GM23248 (cell line): ENCODE measurements at regions not wholly inside any gene's neighbourhood (a gene's known extent, or its start where the extent isn't known, plus 50 kb on each side); places are given as distances from the start of the nearest gene placed in this dataset.

Experiments
- DNase-seq: peaks from one replicate; pipeline ENCODE4 v3.0.0-alpha.2; 2015
- H2AFZ ChIP-seq: fragments of 200-600 bp; sonication (generic); 2 replicates; pipeline ENCODE4 v1.6.1; 2016; ENCODE audit warnings: antibody characterized with exemption
- H3F3A ChIP-seq: fragments of 200-600 bp; sonication (generic); 2 replicates; pipeline ENCODE4 v1.6.1; 2016; ENCODE audit warnings: mild to moderate bottlenecking, antibody characterized with exemption, mixed run types; ENCODE audit not compliant: insufficient read depth
- H3K27ac ChIP-seq: fragments of 200-600 bp; sonication (generic); 2 replicates; pipeline ENCODE4 v1.5.1; 2016; ENCODE audit warnings: mild to moderate bottlenecking
- H3K27me3 ChIP-seq: fragments of 200-600 bp; sonication (generic); replicated peaks from 2 replicates; pipeline ENCODE4 v1.6.1; 2016; ENCODE audit warnings: mild to moderate bottlenecking; ENCODE audit not compliant: insufficient read depth
- H3K36me3 ChIP-seq: fragments of 200-600 bp; sonication (generic); 2 replicates; pipeline ENCODE4 v1.6.1; 2016; ENCODE audit warnings: low read depth, mild to moderate bottlenecking
- H3K4me1 ChIP-seq: fragments of 200-600 bp; sonication (generic); 2 replicates; pipeline ENCODE4 v1.6.1; 2016; ENCODE audit warnings: mild to moderate bottlenecking; ENCODE audit not compliant: insufficient read depth
- H3K4me2 ChIP-seq: fragments of 200-600 bp; sonication (generic); one replicate; pipeline ENCODE4 v1.6.1; 2016; ENCODE audit warnings: mild to moderate bottlenecking; ENCODE audit not compliant: unreplicated experiment
- H3K4me3 ChIP-seq: fragments of 200-600 bp; sonication (generic); 2 replicates; pipeline ENCODE4 v1.5.1; 2016; ENCODE audit warnings: mild to moderate bottlenecking
- H3K79me2 ChIP-seq: fragments of 200-600 bp; sonication (generic); 2 replicates; pipeline ENCODE4 v1.6.1; 2016; ENCODE audit warnings: mild to moderate bottlenecking; ENCODE audit not compliant: insufficient read depth
- H3K9ac ChIP-seq: fragments of 200-600 bp; sonication (generic); 2 replicates; pipeline ENCODE4 v1.6.1; 2016; ENCODE audit warnings: mild to moderate bottlenecking
- H3K9me2 ChIP-seq: fragments of 200-600 bp; sonication (generic); 2 replicates; pipeline ENCODE4 v1.6.1; 2016; ENCODE audit warnings: mixed run types, mild to moderate bottlenecking, moderate library complexity; ENCODE audit not compliant: insufficient read depth
- H3K9me3 ChIP-seq: fragments of 200-600 bp; sonication (generic); one replicate; pipeline ENCODE4 v1.6.1; 2017; ENCODE audit warnings: low read depth
- H4K20me1 ChIP-seq: fragments of 200-600 bp; sonication (generic); 2 replicates; pipeline ENCODE4 v1.6.0; 2016; ENCODE audit not compliant: insufficient read depth
- EZH2 ChIP-seq: fragments of 200-600 bp; sonication (generic); IDR thresholded peaks from 2 replicates; pipeline ENCODE4 v1.6.1; 2018; ENCODE audit warnings: antibody characterized with exemption, mild to moderate bottlenecking; ENCODE audit not compliant: insufficient read depth, poor library complexity, severe bottlenecking
- EZH2phosphoT487 ChIP-seq: fragments of 200-600 bp; sonication (generic); IDR thresholded peaks from 2 replicates; pipeline ENCODE4 v1.6.1; 2018; ENCODE audit warnings: antibody characterized with exemption, moderate library complexity, mild to moderate bottlenecking, low read depth; ENCODE audit not compliant: insufficient read depth
- WGBS, 2 experiments: methylation state at CpG; one replicate each; pipeline ENCODE4 v1.1.6; 2015 to 2017; ENCODE audit warnings: low lambda C conversion rate in 2 of 2, low coverage in 1 of 2; ENCODE audit errors: missing lambda C conversion rate in 2 of 2; 5-methylcytosine and 5-hydroxymethylcytosine counted together
- in situ Hi-C: fragments of 300-500 bp; cut with MboI; formaldehyde crosslinking; loops from 2 replicates; pipeline ENCODE4 v1.15.0; 2020

GRCh38 chr3:193774272-193774915, 181.4 kb downstream of the OPA1 start:
- TF ChIP-seq EZH2: no peak
- TF ChIP-seq EZH2phosphoT487: no peak
- no peak overlapping the region for H3K9ac ChIP-seq
- no peak overlapping the region for H3K4me3 ChIP-seq
- no peaks in the 10 kb centered on the region for H3K79me2 ChIP-seq
- H3F3A ChIP-seq: no peaks in the 10 kb centered on the region
- 60% methylated on average over 7 of the region's 7 CpGs for WGBS, 2 experiments
- H2AFZ ChIP-seq: no peak overlapping the region
- H3K4me2 ChIP-seq: no peak overlapping the region
- H3K27ac ChIP-seq: no peak overlapping the region
- H3K27me3 ChIP-seq: peaks cover 69% of the 10 kb centered on the region
- no peaks in the 10 kb centered on the region for H3K9me3 ChIP-seq
- H4K20me1 ChIP-seq: no peaks in the 10 kb centered on the region
- no peak for DNase-seq
- H3K36me3 ChIP-seq: no peaks in the 10 kb centered on the region
- H3K9me2 ChIP-seq: no peaks in the 10 kb centered on the region
- in situ Hi-C loops: no loop called here
- H3K4me1 ChIP-seq: no peaks in the 10 kb centered on the region

DNA sequence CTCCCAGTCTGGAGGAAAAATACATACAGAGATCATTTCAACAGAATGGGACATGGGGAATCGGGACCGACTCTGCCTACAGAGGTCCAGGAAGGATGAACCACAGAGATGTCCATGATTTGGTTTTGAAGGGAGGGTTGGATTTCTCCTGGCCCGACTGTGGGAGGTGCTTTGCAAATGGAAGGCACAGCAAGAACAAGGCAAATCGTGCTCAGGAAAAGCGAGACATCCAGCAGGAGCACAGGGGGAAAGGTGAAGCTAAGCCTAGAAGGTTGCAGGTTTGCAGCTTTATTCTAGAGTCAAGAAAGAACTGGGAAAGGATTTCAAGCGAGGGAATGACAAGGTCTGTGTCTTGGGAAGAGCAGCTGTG, 181.9 kb downstream of the OPA1 start:
- 71 to 80% methylated on average over 6 of the region's 6 CpGs for WGBS, 2 experiments
- no peaks in the 10 kb centered on the region for H3K4me1 ChIP-seq
- in situ Hi-C loops: loop anchor here (25.0 kb wide), 1 partner anchor 387 kb away; no protein-coding TSS in a partner anchor
- H3K27ac ChIP-seq: no peak overlapping the region
- no peak overlapping the region for H3K9ac ChIP-seq
- no peaks in the 10 kb centered on the region for H3K9me2 ChIP-seq
- no peak overlapping the region for H3K4me3 ChIP-seq
- H3K4me2 ChIP-seq: no peak overlapping the region
- H3F3A ChIP-seq: no peaks in the 10 kb centered on the region
- no peaks in the 10 kb centered on the region for H3K79me2 ChIP-seq
- no peak for TF ChIP-seq EZH2phosphoT487
- no peak for TF ChIP-seq EZH2
- DNase-seq: no peak
- H3K9me3 ChIP-seq: no peaks in the 10 kb centered on the region
- H4K20me1 ChIP-seq: no peaks in the 10 kb centered on the region
- H3K36me3 ChIP-seq: no peaks in the 10 kb centered on the region
- no peak overlapping the region for H2AFZ ChIP-seq
- H3K27me3 ChIP-seq: peaks cover 71% of the 10 kb centered on the region

DNA sequence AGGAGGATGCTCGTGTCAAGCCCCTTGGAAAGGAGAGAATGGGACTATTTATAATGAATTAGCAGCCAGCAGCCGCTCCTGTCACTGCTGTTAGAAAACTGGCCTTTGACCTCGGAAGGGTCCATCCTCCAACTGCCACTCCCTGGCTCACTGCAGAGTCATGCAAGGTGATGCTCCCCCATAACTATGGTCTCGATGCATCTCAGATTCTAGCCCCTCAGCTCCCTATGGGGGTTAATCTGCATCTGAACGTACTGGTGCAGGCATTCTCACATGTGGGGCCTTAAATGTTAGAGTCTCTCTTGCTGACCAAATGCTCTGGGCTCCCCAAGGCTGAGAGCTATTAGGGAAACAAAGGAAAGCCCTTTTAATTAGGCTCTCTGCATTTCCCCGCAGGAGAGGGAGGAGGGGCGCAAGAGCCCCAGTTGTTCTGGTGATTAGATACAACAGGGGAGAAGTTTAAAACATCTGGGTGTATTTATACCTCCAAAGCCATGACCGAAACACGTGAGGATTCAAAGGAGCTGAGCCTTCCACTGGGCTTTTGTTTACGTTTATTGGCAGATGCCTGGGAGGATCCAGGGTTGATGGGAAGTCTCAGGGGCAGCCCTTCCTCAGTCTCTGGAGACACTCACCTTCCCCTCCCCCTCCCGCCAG, 182.5 kb downstream of the OPA1 start:
- no peak overlapping the region for H2AFZ ChIP-seq
- no peaks in the 10 kb centered on the region for H3K9me2 ChIP-seq
- WGBS, 2 experiments: 79 to 81% methylated on average over 11 of the region's 11 CpGs
- H3K27ac ChIP-seq: no peak overlapping the region
- no peaks in the 10 kb centered on the region for H3K79me2 ChIP-seq
- peaks cover 3% of the 10 kb centered on the region; the same call in 1 of the 2 replicates for H3K4me1 ChIP-seq
- H3K9ac ChIP-seq: no peak overlapping the region
- no peak overlapping the region for H3K4me3 ChIP-seq
- H3K36me3 ChIP-seq: no peaks in the 10 kb centered on the region
- TF ChIP-seq EZH2phosphoT487 (no peak), EZH2 (no peak)
- DNase-seq: no peak
- no peaks in the 10 kb centered on the region for H3F3A ChIP-seq
- no peaks in the 10 kb centered on the region for H3K9me3 ChIP-seq
- no peaks in the 10 kb centered on the region for H4K20me1 ChIP-seq
- H3K4me2 ChIP-seq: no peak overlapping the region
- in situ Hi-C loops: loop anchor here (25.0 kb wide), 1 partner anchor 387 kb away; no protein-coding TSS in a partner anchor
- peaks cover 71% of the 10 kb centered on the region for H3K27me3 ChIP-seq

- 77 to 78% methylated on average over 7 of the region's 7 CpGs for WGBS, 2 experiments
- Histone ChIP-seq H3K9me2 (no peaks in the 10 kb centered on the region), H3K4me3 (no peak overlapping the region), H3K9me3 (no peaks in the 10 kb centered on the region), H3K27me3 (peaks cover 65% of the 10 kb centered on the region), H3K36me3 (no peaks in the 10 kb centered on the region), H3K4me2 (no peak overlapping the region), H3F3A (0 out of 2 replicates have a peak, but pooled peaks cover 8% of the 10 kb centered on the region), H2AFZ (no peak overlapping the region), H4K20me1 (no peaks in the 10 kb centered on the region), H3K9ac (no peak overlapping the region), H3K79me2 (no peaks in the 10 kb centered on the region), H3K27ac (no peak overlapping the region), H3K4me1 (peaks cover 12% of the 10 kb centered on the region)
- TF ChIP-seq EZH2: no peak
- TF ChIP-seq EZH2phosphoT487: no peak
- no peak for DNase-seq
- in situ Hi-C loops: loop anchor here (25.0 kb wide), 1 partner anchor 386 kb away; no protein-coding TSS in a partner anchor
Measured at GRCh38 chr3:193776626-193777358, 183.8 kb downstream of the OPA1 start.
